Suprapubic skin (tissue), 4 donors: ENCODE measurements at regions not wholly inside any gene's neighbourhood (a gene's known extent, or its start where the extent isn't known, plus 50 kb on each side); places are given as distances from the start of the nearest gene placed in this dataset.

Experiments
- DNase-seq, 2 donors: peaks; one replicate each; pipeline ENCODE4 v3.0.0-alpha.2; 2019; ENCODE audit warnings: low spot score in 2 of 2
- H3K27ac ChIP-seq: fragments of 200-600 bp; sonication (generic); one replicate; pipeline ENCODE4 v1.5.1; 2019
- H3K27me3 ChIP-seq: fragments of 200-600 bp; sonication (generic); one replicate; pipeline ENCODE4 v1.5.1; 2019
- H3K36me3 ChIP-seq: fragments of 200-600 bp; sonication (generic); one replicate; pipeline ENCODE4 v1.5.1; 2019
- H3K4me1 ChIP-seq: fragments of 200-600 bp; sonication (generic); one replicate; pipeline ENCODE4 v1.5.1; 2019
- H3K4me3 ChIP-seq: fragments of 200-600 bp; sonication (generic); one replicate; pipeline ENCODE4 v1.5.1; 2019; ENCODE audit warnings: mild to moderate bottlenecking
- H3K9me3 ChIP-seq: fragments of 200-600 bp; sonication (generic); one replicate; pipeline ENCODE4 v1.5.1; 2019
- EP300 ChIP-seq: sonication (generic); formaldehyde crosslinking; IDR thresholded peaks from one replicate; pipeline ENCODE4 v1.6.1; 2017; ENCODE audit warnings: antibody characterized with exemption
- POLR2A ChIP-seq, 2 donors: fragments of 450-650 bp; IDR thresholded peaks; one replicate each; pipeline ENCODE4 v1.6.1; 2017; ENCODE audit warnings: antibody characterized with exemption in 2 of 2, mild to moderate bottlenecking in 2 of 2, moderate library complexity in 2 of 2
- POLR2AphosphoS5 ChIP-seq, 3 donors: sonication (generic); formaldehyde crosslinking; IDR thresholded peaks; one replicate each; pipeline ENCODE4 v1.6.1; 2017; ENCODE audit warnings: antibody characterized with exemption in 3 of 3
- WGBS: methylation state at CpG from one replicate; pipeline ENCODE4 v1.1.5; 2018; 5-methylcytosine and 5-hydroxymethylcytosine counted together
- TF ChIP-seq, protein P1 (sequence below), 2 donors: fragments of 200-600 bp in 1 of 2; fragments of 450-650 bp in 1 of 2; sonication (generic) in 1 of 2; IDR thresholded peaks; one replicate each; pipeline ENCODE4 v1.5.1; 2016 to 2019; ENCODE audit warnings: antibody characterized with exemption in 2 of 2, mild to moderate bottlenecking in 1 of 2, moderate library complexity in 1 of 2

DNA sequence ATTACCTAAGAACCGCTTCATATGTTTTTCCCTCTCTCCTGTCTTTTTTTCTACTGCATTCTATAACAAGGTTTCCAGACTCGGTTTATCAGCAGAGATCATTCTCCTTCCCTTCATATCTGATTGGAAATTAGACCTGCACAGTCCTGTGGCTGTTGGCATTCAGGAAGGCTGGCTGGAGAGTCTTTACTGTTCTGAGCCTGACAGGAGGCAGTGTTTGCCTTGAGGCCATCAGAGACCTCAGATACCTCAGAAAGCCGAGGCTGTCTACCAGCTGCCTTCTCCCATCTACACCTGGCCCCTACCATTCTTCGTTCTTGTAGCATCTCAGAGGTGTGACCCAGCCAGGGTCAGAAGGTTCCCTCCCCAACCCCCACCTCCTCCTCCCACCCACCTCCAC, 182.0 kb downstream of the CAND1 start:
- H3K9me3 ChIP-seq = no peaks in the 10 kb centered on the region
- H3K4me1 ChIP-seq = peaks cover 3% of the 10 kb centered on the region
- TF ChIP-seq POLR2AphosphoS5 (IDR thresholded peaks at IDR 0.05) (no peak), EP300 (no peak), POLR2A (IDR thresholded peaks at IDR 0.05) (no peak)
- TF ChIP-seq, protein P1, sequence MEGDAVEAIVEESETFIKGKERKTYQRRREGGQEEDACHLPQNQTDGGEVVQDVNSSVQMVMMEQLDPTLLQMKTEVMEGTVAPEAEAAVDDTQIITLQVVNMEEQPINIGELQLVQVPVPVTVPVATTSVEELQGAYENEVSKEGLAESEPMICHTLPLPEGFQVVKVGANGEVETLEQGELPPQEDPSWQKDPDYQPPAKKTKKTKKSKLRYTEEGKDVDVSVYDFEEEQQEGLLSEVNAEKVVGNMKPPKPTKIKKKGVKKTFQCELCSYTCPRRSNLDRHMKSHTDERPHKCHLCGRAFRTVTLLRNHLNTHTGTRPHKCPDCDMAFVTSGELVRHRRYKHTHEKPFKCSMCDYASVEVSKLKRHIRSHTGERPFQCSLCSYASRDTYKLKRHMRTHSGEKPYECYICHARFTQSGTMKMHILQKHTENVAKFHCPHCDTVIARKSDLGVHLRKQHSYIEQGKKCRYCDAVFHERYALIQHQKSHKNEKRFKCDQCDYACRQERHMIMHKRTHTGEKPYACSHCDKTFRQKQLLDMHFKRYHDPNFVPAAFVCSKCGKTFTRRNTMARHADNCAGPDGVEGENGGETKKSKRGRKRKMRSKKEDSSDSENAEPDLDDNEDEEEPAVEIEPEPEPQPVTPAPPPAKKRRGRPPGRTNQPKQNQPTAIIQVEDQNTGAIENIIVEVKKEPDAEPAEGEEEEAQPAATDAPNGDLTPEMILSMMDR (IDR thresholded peaks at IDR 0.05) = no peak
- 51% methylated on average over 4 of the region's 4 CpGs for WGBS
- DNase-seq = no peak
- no peak overlapping the region for H3K27ac ChIP-seq
- no peak overlapping the region for H3K4me3 ChIP-seq
- no peaks in the 10 kb centered on the region for H3K36me3 ChIP-seq
- H3K27me3 ChIP-seq = no peaks in the 10 kb centered on the region

DNA sequence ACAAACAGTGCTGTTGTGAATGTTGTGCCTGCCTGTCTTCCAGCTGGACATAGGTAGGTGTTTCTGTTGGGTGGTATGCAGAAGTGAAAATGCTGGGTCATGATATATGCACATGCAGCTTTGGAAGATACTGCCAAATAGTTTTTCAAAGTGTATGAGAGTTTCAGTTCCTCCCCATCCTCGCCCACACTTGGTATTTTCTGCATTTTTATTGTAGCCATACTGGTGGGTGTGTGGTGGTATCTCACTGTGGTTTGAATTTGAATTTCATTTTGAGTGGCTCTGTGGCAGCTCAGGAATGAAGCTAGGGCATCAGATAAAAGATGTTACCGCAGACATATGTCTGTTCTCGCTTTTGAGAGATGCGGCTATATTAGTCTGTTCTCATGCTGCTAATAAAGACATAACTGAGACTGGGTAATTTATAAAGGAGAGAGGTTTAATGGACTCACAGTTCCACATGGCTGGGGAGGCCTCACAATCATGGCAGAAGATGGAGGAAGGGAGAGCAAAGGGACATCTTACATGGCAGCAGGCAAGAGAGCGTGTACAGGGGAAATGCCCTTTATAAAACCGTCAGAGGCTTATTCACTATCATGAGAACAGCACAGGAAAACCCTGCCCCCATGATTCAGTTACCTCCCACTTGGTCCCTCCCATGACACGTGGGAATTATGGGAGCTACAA, 183.1 kb downstream of the CAND1 start:
- no peaks in the 10 kb centered on the region for H3K36me3 ChIP-seq
- WGBS = 87% methylated on average over 7 of the region's 7 CpGs
- no peak for TF ChIP-seq POLR2AphosphoS5 (IDR thresholded peaks at IDR 0.05)
- TF ChIP-seq, protein P1 (IDR thresholded peaks at IDR 0.05) = no peak
- TF ChIP-seq EP300 = no peak
- no peak overlapping the region for H3K27ac ChIP-seq
- no peak for DNase-seq
- H3K4me3 ChIP-seq = no peak overlapping the region
- no peaks in the 10 kb centered on the region for H3K27me3 ChIP-seq
- no peaks in the 10 kb centered on the region for H3K9me3 ChIP-seq
- peaks cover 13% of the 10 kb centered on the region for H3K4me1 ChIP-seq

DNA sequence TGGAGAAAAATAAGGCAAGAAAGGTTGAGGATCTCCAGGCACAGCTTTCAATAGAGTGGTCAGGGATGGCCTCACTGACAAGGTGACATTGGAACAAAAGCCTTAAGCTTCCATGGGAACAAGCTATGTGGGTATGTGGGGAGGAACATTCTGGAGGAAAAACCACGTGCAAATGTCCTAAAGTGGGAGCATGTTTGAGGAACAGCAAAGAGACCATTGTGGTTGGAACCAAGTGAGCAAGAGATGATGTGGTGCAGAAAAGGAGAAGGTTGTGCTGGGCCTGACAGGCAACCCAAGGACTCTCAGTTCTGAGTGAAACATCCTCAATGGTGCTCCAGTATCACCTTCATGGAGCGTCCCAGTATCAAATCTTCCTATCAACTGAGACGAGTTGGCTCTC, 184.0 kb downstream of the CAND1 start:
- 90% methylated on average over 3 of the region's 3 CpGs for WGBS
- no peaks in the 10 kb centered on the region for H3K9me3 ChIP-seq
- H3K4me1 ChIP-seq = peaks cover 18% of the 10 kb centered on the region
- H3K27me3 ChIP-seq = no peaks in the 10 kb centered on the region
- no peaks in the 10 kb centered on the region for H3K36me3 ChIP-seq
- H3K4me3 ChIP-seq = no peak overlapping the region
- no peak overlapping the region for H3K27ac ChIP-seq
- DNase-seq = no peak
- TF ChIP-seq, protein P1 (IDR thresholded peaks at IDR 0.05) = no peak

DNA sequence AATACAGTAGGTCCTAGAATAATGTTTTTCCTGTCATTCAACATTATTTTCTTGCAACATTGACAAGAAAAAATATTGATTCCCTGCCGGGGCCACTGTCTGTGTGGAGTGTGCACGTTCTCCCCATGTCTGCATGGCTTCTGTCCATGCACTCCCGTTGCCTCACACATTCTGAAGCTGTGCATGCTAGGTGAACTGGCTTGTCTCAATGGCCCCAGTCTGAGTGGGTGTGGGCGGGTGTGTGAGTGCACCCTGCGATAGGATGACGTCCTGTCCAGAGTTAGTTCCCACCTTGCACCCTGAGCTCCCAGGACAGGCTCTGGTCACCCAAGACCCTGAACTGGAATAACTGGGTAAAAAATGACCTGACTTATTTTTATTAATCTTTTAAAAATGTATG, 186.1 kb downstream of the CAND1 start:
- WGBS = 63% methylated on average over 6 of the region's 6 CpGs
- no peak overlapping the region for H3K27ac ChIP-seq
- no peaks in the 10 kb centered on the region for H3K9me3 ChIP-seq
- no peak overlapping the region for H3K4me3 ChIP-seq
- peaks cover 18% of the 10 kb centered on the region for H3K4me1 ChIP-seq
- no peaks in the 10 kb centered on the region for H3K36me3 ChIP-seq
- no peak for DNase-seq
- TF ChIP-seq EP300 = no peak
- TF ChIP-seq POLR2AphosphoS5 (IDR thresholded peaks at IDR 0.05) = no peak
- TF ChIP-seq POLR2A (IDR thresholded peaks at IDR 0.05) = no peak
- TF ChIP-seq, protein P1 (IDR thresholded peaks at IDR 0.05) = no peak
- H3K27me3 ChIP-seq = no peaks in the 10 kb centered on the region

DNA sequence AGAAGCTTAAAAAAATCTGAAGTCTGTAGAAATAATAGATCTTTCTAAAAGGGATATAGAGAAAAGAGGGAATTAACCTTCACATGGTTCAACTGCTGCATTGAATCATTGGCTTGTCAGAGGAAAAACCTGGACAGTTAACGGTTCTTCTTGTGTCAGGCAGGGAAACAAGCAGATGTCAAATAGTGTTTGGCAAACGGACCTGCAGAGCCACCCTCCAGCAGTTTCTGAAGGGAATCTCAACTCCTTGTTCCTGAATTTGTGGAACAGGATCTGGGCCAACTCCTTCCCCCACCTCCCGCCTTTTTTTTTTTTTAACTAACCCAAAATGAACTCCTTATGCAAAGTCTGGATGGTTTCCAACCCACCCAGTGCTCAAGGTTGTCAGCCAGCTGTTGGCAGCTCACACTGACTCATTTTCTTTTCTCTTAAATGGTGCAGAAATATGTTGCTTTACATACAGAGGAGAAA, 187.3 kb downstream of the CAND1 start:
- no peak for TF ChIP-seq POLR2A (IDR thresholded peaks at IDR 0.05)
- TF ChIP-seq EP300 = no peak
- TF ChIP-seq, protein P1 (IDR thresholded peaks at IDR 0.05) = no peak
- H3K27ac ChIP-seq = peak overlapping the region; percentile 61
- no peak for DNase-seq

More for the DNA sequence above, 187.3 kb downstream of the CAND1 start:
- Histone ChIP-seq H3K27me3 (no peaks in the 10 kb centered on the region), H3K9me3 (no peaks in the 10 kb centered on the region), H3K36me3 (no peaks in the 10 kb centered on the region), H3K4me3 (no peak overlapping the region), H3K4me1 (peaks cover 18% of the 10 kb centered on the region)
- 1% methylated on average over 3 of the region's 3 CpGs for WGBS
